VCaP (cell line): ENCODE measurements at regions not wholly inside any gene's neighbourhood (a gene's known extent, or its start where the extent isn't known, plus 50 kb on each side); places are given as distances from the start of the nearest gene placed in this dataset.

Source experiments
- H3K27ac ChIP-seq: fragments of 450-650 bp; 2 replicates; pipeline ENCODE4 v1.5.1; 2017
- TF ChIP-seq, protein P1 (sequence below): fragments of 450-650 bp; conservative IDR thresholded peaks from 2 replicates; pipeline ENCODE4 v1.5.1; 2017; ENCODE audit warnings: mild to moderate bottlenecking, moderate library complexity

DNA sequence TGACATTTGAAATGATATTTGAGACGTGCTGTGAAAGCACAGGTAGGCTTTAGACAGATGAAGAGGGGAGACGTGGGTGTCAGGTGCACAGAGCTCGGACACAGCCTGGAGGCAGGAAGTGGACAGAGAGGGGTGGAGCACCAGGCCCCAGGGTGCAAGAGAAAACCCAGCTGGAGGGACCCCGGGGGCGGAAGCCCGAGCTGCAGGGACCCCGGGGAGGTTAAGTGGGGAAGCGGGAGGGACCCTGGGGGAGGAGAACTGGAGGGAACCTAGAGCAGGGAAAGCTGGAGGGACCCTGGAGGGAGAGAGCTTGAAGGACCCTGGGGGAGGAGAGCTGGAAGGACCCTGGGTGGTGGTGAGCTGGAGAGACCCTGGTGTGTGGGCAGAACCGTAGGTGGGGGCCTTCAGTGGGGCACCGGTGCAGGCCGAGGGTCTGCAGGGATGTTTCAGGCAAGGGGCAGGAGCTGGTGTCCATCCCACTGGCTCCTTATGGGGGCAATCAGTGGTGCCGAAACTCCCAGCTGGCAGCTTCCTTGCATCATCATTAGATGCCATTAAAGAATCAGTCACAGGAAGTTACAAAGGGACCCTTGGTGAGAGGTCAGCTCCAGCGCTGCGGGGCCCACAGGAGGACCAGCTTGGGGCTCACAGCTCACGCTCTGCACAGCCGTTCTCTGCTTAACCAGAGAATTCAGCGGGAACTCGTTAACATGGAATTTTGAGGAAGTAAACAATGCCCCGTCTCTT lies 246.6 kb downstream of the EIPR1 start:
- no peak overlapping the region for H3K27ac ChIP-seq
- TF ChIP-seq, protein P1, sequence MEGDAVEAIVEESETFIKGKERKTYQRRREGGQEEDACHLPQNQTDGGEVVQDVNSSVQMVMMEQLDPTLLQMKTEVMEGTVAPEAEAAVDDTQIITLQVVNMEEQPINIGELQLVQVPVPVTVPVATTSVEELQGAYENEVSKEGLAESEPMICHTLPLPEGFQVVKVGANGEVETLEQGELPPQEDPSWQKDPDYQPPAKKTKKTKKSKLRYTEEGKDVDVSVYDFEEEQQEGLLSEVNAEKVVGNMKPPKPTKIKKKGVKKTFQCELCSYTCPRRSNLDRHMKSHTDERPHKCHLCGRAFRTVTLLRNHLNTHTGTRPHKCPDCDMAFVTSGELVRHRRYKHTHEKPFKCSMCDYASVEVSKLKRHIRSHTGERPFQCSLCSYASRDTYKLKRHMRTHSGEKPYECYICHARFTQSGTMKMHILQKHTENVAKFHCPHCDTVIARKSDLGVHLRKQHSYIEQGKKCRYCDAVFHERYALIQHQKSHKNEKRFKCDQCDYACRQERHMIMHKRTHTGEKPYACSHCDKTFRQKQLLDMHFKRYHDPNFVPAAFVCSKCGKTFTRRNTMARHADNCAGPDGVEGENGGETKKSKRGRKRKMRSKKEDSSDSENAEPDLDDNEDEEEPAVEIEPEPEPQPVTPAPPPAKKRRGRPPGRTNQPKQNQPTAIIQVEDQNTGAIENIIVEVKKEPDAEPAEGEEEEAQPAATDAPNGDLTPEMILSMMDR: no peak

DNA sequence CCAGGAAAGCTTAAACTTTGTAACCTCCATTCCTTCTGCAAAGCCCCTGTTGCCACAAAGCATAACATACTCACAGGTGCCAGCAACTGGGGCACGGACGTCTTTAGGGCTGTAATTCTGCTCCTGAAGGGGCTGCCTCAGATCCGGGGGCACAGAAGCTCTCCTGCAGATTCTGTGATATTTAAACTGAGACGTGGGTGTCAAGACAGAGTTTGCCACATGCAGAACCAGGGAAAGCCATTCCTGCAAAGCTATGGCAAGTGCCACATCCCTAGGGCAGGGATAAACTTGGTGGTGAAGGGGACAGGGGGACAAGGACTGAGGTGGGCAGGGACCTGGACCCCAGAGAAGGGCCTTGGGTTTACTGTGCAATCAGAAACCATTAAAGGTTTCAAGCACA lies 247.2 kb downstream of the EIPR1 start:
- no peak overlapping the region for H3K27ac ChIP-seq
- TF ChIP-seq, protein P1: no peak

DNA sequence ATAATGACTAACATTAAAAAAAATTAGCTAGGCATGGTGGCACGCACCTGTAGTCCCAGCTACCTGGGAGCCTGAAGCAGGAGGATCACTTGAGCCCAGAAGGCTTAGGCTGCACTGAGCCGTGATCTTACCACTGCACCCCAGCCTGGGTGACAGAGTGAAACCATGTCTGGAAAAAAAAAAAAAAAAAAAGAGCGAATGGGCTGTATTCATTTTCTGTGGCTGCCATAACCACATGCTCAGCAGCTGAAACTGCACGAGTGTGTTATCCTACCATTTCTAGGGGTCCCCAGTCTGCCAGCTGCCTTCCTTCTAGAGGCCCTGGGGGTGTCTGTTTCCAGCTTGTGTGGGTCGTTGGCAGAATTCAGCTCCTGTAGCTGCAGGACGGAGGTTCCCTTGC lies 247.8 kb downstream of the EIPR1 start:
- H3K27ac ChIP-seq: no peak overlapping the region
- TF ChIP-seq, protein P1: no peak

DNA sequence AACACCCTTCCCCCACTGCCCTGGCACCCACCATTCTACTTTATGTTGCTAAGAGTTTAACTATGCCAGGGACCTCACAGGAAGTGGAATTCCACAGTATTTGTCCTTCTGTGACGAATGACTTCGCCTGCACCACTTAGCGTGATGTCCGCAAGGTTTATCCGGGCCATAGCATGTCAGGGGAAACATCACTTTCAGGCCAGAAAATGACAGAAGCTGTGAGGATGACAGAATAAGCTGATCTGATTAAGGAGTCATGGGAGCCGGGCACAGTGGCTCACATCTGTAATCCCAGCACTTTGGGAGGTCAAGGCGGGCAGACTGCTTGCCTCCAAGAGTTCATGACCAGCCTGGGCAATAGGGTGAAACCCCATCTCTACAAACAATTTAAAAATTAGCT lies 248.8 kb downstream of the EIPR1 start:
- no peak overlapping the region for H3K27ac ChIP-seq
- TF ChIP-seq, protein P1: no peak

DNA sequence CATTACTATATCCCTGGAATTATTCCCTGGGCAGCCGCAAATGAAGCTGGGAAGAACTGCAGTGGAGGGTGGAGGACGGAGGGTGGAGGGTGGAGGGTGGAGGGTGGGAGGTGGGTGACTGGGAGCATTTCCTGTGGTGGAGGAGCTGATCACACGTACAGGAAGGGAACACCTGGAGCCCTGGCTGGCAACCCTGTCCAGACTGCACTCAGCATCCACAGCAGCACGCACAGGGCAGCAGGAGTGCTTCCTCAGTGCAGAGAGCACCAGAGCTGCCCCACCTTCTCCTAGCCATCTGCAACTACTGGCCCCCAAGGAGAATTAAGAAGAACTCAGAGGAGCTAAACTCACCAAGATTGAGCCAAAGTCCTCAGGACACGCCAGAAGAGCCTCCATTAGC lies 249.9 kb downstream of the EIPR1 start:
- TF ChIP-seq, protein P1: no peak
- H3K27ac ChIP-seq: peak overlapping the region; percentile 34

DNA sequence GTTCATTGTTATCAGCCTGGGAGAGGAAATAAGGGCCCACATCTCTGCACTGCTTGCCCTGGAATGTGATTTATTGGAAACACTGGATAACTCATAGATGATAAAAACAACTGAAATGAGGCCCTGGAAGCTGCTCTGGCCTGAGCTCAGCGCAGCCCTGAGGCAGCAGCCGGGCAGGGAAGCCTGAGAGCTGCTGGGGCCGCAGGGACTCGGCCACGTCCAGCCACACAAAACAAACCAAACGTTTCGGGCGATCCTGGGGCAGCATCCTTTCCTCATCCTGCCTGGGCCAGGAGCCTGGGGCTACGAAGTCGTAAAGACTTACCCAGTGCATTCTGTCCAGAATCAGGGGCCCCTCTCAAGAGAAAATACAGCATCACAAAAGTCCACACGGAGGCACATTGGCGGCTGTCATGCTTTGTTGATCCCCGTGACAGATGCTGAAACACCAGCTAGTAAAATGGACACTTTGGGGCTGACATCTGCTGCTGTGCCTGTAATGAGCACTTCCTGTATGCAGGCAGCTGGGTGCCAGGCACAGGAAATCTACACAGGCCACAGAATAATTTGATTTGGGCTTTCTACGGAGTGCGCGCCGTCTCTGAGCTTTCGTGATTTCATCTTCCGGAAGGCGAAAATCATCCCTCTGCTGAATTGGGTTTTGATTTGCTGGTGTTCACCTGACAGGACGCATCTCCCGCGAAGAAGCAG lies 250.6 kb downstream of the EIPR1 start:
- TF ChIP-seq, protein P1: no peak
- peak overlapping the region; percentile 34 for H3K27ac ChIP-seq

DNA sequence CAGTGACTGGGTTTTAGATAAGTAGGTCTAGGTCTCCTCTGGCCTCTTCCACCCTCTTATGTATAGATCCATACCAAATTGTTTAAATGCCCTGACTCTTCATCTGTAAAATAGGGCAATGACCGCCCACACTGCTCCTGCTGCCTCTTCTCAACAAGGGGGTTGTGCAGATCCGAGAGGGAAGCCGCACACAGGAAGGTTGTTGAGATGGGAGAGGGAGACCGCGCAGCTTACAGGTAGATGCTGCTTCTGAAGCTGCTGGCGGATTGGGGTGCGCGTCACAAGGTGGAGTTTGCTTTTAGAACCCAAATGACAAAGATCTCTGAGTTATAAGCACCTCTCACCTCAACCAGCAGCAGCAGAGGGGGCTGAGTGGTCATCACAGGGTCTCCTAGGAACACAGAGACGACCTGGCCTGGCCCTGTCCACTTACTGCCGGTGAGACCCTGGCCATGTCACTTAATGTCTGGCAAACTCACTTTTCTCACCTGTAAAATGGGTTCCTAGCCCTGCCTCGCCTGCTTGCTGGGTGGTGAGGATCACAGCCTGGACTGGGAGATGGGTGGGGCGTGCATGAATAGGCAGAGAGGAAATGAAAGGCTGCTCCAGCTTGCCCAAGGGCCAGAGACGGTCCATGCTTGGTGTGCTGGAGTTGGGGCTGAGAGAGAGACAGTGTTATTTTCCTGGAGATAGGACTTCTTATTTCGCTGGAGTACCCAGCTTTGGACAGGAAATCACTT lies 251.3 kb downstream of the EIPR1 start:
- TF ChIP-seq, protein P1: no peak
- H3K27ac ChIP-seq: peak overlapping the region; percentile 34
